Esophagus squamous epithelium (tissue), 4 donors: ENCODE measurements at regions not wholly inside any gene's neighbourhood (a gene's known extent, or its start where the extent isn't known, plus 50 kb on each side); places are given as distances from the start of the nearest gene placed in this dataset.

ENCODE experiments used
- CTCF ChIP-seq, 6 experiments: fragments of 450-650 bp in 4 of 6; fragments of 200-600 bp in 2 of 6; sonication (generic) in 2 of 6; IDR thresholded peaks; one replicate each; pipeline ENCODE4 v1.5.1; 2016 to 2019; ENCODE audit warnings: antibody characterized with exemption in 6 of 6, mild to moderate bottlenecking in 4 of 6, moderate library complexity in 4 of 6
- POLR2A ChIP-seq, 4 donors: fragments of 450-650 bp; IDR thresholded peaks; one replicate each; pipeline ENCODE4 v1.6.1; 2017; ENCODE audit warnings: antibody characterized with exemption in 4 of 4, mild to moderate bottlenecking in 4 of 4, moderate library complexity in 3 of 4

GRCh38 chr1:34444516-34444915 is 267.8 kb downstream of the C1orf94 start:
- TF ChIP-seq POLR2A (IDR thresholded peaks at IDR 0.05) (no peak), CTCF (IDR thresholded peaks at IDR 0.05) (no peak)
